ENCODE measurements at regions not wholly inside any gene's neighbourhood (a gene's known extent, or its start where the extent isn't known, plus 50 kb on each side); places are given as distances from the start of the nearest gene placed in this dataset.
"Not testable (repeated sequence)": the region's sequence is repeated elsewhere in the genome, so short reads cannot be mapped to it uniquely, and the experiment has no call there.

DNA sequence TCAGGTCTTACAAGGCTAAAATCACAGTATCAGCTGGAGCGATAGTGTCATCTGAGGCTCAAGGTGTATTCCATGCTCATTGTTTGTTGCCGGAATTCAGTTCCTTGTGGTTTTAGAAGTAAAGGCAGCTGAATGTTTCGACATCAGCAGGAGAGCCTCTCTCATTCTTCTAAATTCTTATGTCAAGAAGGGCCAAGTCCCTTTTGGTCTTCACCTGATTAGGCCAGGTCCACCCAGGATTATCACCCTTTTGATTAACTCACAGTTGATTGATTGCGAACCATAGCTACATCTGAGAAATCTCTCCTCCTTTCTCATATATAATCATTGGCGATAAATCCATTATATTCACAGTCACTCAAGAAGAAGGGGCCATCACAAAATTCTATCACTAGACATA is 806.7 kb upstream of the PRMT6 start:
- DNase-seq (ENCODE audit: low spot score), result no peak

DNA sequence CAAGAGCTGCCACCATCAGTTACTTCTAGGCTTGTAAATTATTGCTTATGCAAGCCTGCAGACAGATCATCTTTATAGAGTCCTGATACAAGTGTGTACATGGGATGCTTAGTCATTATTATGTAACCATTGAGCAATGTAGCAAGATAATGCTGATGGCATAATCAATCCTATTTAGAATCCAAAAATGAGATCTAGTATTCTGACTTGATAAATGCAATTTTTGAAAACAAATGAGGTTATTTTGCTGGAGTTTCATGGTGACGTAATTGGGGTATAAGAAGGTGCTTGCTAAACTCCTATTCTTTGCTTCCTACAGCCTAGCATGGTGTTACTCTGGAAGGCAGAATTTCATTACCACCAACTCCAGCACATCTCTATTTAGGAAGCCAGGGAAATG is 801.7 kb upstream of the PRMT6 start:
- no peak for DNase-seq (ENCODE audit: low spot score)

- DNase-seq (ENCODE audit: low spot score), result no peak
These were observed 789.7 kb upstream of the PRMT6 start for GRCh38 chr1:106266786-106267185.

GRCh38 chr1:106268070-106268469 is 788.4 kb upstream of the PRMT6 start:
- DNase-seq (ENCODE audit: low spot score), result peak; percentile 16

DNA sequence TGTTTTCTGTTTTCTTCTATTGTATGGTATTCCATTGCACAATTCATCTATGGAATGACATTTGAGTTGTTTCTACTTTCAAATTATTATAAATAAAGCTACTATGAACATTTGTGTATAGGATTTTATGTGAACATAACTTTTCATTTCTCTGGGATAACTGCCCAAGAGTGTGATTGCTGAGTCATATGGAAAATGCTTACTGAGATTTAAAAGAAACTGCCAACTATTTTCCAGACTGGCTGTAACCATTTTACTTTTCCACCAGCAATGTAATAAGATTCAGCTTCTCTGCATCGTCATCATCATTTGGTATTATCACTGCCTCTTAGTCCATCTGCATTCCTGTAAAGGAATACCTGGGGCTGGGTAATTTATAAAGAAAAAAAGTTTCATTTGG is 779.6 kb upstream of the PRMT6 start:
- DNase-seq (ENCODE audit: low spot score), result no peak

DNA sequence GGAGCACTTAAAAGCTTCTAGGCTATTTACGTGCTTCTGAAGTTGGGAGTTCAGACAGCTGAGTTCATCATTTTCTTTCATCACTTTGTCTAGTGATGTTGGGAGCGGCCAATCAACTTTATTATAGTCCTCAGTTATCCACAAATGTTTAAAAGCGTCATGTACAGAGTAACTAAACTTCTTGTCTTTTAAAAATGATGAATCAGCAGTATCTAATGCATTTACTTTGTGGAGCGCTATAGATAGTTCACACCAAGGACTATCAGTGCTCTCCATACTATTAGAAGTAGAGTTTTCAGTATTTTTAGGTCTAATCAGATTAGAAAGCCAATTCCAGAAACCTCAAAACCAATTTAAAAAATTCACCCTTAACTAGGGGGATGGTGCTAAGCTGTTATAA is 778.7 kb upstream of the PRMT6 start:
- DNase-seq (ENCODE audit: low spot score), result no peak

DNA sequence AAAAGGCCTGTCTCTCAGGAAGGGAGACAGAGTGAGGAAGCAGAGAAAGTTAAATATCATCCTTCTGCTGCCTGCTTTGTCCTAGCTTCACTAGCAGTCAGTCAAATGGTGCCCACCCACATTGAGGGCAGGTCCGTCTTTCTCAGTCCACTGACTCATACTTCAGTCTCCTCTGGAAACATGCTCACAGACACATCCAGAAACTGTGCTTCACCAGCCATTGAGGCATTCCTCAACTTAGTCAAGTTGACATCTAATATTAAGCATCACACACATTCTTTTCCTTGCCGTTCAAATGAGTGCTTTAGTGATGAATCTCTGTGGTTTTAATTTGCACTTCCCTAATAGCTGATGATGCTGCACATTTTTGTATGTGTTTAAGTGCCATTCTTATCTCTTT is 777.8 kb upstream of the PRMT6 start:
- no peak for DNase-seq (ENCODE audit: low spot score)

GRCh38 chr1:106289265-106289928 is 767.1 kb upstream of the PRMT6 start:
- no peak for DNase-seq (ENCODE audit: low spot score)

- DNase-seq (ENCODE audit: low spot score), result no peak
These were observed 765.5 kb upstream of the PRMT6 start for GRCh38 chr1:106290805-106291501.

DNA sequence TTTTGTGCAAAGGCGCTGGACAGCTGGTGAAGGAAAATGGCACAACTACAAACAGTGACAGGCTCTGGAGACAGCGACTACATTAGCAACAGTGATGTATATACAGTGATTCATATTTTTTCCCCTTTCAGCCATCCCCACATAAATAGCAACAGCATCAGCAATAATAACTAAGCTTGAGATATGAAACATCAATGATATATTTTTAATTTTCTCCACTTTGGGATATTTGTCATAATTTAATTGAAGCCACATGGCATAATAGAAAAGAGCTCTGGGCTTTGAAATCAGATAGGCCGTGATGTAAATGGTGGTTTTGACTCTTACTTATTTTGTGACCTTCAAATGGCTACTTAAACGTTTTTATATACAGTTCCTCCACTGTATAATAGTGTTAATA is 764.3 kb upstream of the PRMT6 start:
- DNase-seq (ENCODE audit: low spot score), result no peak

DNA sequence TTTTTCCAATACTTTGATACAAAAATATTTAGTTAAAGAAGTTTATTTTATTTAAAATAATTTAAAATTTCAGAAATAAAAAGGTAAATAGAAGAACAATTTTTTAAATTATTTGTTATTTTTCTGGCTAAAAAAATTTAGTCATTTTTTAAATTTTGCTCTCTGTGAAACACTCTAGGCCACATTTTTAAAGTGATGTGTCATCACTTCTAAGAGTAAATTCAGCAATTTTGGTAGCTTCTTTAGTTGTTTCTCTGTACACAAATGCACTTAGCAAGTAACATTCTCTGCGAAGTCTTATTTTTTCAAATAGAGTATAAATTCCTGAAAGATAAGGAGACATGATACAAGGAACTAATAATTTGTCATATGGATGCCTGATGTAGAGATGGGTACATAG is 760.0 kb upstream of the PRMT6 start:
- no peak for DNase-seq (ENCODE audit: low spot score)

DNA sequence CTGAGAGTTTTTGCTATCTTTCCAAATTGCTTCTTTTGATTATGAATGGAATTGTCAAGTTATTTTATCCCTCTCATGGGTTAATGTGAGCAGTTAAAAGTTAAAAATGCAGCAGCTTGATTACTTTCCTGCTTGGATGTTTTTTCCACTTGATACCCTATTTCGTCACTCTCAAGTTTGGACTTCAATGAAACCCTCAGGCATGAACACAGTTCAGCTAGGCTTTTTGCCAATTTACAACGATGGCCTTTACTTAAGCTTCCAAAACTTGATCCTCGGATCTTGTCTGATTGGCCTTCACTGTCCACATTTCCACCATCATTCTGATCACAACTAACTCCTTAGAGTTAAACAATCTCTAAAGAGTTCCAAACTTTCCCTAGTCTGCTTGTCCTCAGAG is 752.4 kb upstream of the PRMT6 start:
- no peak for DNase-seq (ENCODE audit: low spot score)

DNA sequence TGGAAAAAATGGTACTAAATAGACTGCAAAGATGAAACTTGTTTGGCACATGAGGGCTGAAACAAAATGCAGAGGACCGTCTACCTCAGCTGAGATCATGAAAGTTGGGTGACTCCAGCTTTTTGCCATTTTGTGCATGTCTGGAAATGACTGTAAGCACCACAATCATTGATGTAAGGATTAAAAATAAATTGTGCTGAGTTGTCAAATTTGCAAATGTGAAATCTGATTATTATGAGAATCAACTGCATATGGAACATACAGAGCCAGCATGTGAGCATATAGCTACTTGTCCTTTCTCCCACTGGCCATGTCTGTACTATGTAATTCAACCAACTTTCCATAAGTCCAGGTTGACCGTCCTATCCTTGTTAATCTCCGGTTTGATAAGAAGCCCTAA is 736.9 kb upstream of the PRMT6 start:
- no peak for DNase-seq (ENCODE audit: low spot score)

- DNase-seq (ENCODE audit: low spot score), result no peak
These were observed 730.9 kb upstream of the PRMT6 start for GRCh38 chr1:106325600-106325999.

- no peak for DNase-seq (ENCODE audit: low spot score)
These were observed 712.0 kb upstream of the PRMT6 start for GRCh38 chr1:106344494-106344893.

- no peak for DNase-seq (ENCODE audit: low spot score)
These were observed 696.2 kb upstream of the PRMT6 start for GRCh38 chr1:106360252-106360651.

GRCh38 chr1:106366627-106367319 is 689.7 kb upstream of the PRMT6 start:
- DNase-seq (ENCODE audit: low spot score), result no peak

DNA sequence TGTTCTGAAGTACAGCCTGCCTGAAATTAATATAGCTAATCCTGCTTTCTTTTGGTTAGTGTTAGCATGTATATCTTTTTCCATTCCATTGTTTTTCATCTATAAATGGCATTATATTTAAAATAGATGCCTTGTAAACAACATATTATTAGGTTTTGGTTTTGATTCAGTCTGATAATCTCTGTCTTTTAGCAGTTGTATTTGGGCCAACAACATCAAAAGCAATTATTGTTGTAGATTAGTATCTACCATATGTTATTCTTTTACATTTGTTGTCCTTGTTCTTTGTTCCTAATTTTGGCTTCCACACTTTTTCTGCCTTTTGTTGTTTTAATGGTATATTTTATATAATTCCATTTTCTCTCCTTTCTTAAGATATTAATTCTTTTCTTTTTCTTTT is 678.2 kb upstream of the PRMT6 start:
- DNase-seq (ENCODE audit: low spot score), result no peak

DNA sequence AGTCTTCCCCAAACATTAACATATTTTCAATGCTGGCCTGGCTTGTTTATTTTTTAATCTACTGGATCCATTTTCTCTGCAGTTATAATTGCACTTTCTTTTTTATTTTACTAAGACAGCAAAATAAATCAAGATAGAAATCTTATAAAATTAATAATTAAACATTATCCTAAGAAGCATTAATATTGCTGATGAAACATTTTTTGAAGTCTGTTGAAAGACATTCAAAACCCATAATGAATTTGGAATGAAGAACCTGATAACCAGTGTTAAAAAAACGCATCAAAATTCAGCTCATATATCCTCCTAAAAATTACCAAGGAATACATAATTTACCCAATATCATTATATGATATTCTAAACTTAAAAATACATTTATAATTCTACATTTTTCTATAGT is 675.7 kb upstream of the PRMT6 start:
- no peak for DNase-seq (ENCODE audit: low spot score)

DNA sequence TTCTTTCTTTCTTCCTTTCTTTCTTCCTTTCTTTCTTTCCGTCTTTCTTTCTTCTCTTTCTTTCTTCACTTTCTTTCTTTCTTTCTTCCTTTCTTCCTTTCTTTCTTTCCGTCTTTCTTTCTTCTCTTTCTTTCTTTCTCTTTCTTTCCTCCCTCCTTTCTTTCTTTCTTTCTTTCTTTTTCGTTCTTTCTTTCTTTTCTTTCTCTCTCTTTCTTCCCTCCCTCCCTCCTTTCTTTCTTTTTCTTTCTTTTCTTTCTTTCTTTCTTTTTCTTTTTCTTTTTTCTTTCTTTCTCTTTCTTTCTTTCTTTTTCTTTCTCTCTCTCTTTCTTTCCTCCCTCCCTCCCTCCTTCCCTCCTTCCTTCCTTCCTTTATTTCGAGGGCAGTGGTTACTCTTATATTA is 667.3 kb upstream of the PRMT6 start:
- not testable (repeated sequence) for DNase-seq (ENCODE audit: low spot score)

- DNase-seq (ENCODE audit: low spot score), result no peak
These were observed 663.4 kb upstream of the PRMT6 start for GRCh38 chr1:106393046-106393445.

GRCh38 chr1:106396020-106396419 is 660.5 kb upstream of the PRMT6 start:
- DNase-seq (ENCODE audit: low spot score), result no peak

DNA sequence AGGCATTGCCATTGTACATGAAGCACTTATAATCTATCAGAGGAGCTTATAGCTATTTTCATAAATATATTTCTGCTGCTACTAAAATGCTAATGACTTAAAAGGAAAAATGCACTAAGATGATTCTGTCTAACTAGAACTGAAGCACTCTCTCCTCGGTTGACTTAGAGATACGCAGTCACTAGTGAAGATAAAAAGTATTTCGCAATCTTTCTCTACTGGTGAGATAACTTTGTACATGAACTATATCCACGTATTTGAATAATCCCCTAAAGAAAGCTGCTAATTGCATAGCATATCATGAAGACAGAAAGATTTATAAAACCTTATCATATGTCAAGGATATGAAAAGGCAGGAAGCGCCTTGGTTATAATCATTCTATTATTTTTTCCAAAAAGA is 658.1 kb upstream of the PRMT6 start:
- no peak for DNase-seq (ENCODE audit: low spot score)
